Stimulated activated naive B cell treated with anti-CD40 and anti-IgM and Interleukin-4, amounts not matched to agents 10 μg/mL and 1 μg/mL and 100 μg/mL, for 72 hours (primary cell): ENCODE measurements at regions not wholly inside any gene's neighbourhood (a gene's known extent, or its start where the extent isn't known, plus 50 kb on each side); places are given as distances from the start of the nearest gene placed in this dataset.
"Not testable (repeated sequence)": the region's sequence is repeated elsewhere in the genome, so short reads cannot be mapped to it uniquely, and the experiment has no call there.

Experiments used
- ATAC-seq, 2 donors: fragments of 150-1000 bp; cut with Tn5 transposase; replicated peaks; 2 replicates each; pipeline ENCODE4 v1.10.0; 2021; ENCODE audit warnings: moderate library complexity in 1 of 2
- DNase-seq: peaks from one replicate; pipeline ENCODE4 v3.0.0; 2021
- H3K27ac Mint-ChIP-seq: one replicate; pipeline ENCODE4 v1.8.0; 2022; ENCODE audit warnings: mild to moderate bottlenecking, mixed read lengths
- H3K27me3 Mint-ChIP-seq, 2 donors: one replicate each; pipeline ENCODE4 v1.8.0; 2022; ENCODE audit warnings: mixed read lengths in 2 of 2
- H3K36me3 Mint-ChIP-seq, 2 donors: one replicate each; pipeline ENCODE4 v1.8.0; 2022; ENCODE audit warnings: mixed read lengths in 2 of 2, mild to moderate bottlenecking in 1 of 2
- H3K4me1 Mint-ChIP-seq, 2 donors: one replicate each; pipeline ENCODE4 v1.8.0; 2022; ENCODE audit warnings: mixed read lengths in 2 of 2, mild to moderate bottlenecking in 1 of 2
- H3K4me3 Mint-ChIP-seq, 2 donors: one replicate each; pipeline ENCODE4 v1.8.0; 2022; ENCODE audit warnings: mild to moderate bottlenecking in 2 of 2, mixed read lengths in 2 of 2, moderate library complexity in 1 of 2
- H3K9me3 Mint-ChIP-seq, 2 donors: one replicate each; pipeline ENCODE4 v1.8.0; 2022; ENCODE audit warnings: mixed read lengths in 2 of 2, mild to moderate bottlenecking in 1 of 2

DNA sequence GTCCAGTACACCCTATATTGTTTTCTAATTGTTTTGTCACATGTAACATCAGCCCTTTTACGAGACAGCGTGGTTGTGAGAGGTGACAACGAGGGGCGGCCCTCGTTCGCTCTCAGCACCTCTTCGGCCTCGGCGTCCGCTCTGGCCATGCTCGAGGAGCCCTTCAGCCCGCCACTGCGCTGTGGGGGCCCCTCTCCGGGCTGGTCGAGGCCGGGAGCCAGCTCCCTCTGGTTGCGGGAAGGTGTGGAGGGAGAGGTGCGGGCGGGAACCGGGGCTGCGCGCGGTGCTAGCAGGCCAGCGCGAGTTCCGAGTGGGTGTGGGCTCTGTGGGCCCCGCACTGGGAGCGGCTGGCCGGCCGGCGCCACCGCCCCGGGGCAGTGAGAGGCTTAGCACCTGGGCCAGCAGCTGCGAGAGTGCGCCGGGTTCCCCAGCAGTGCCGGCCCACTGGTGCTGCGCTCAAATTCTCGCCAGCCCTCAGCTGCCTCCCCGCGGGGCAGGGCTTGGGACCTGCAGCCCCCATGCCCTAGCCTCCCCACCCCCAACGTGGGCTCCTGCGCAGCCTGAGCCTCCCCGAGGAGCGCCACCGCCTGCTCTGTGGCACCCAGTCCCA, 145.0 kb downstream of the PSAT1 start:
- no peak overlapping the region for H3K4me3 Mint-ChIP-seq
- H3K36me3 Mint-ChIP-seq = no peaks in the 10 kb centered on the region
- no peak overlapping the region for H3K27ac Mint-ChIP-seq
- DNase-seq (no peak), ATAC-seq (no peak)
- H3K27me3 Mint-ChIP-seq = peaks cover 18 to 36% of the 10 kb centered on the region in 2 donors
- H3K4me1 Mint-ChIP-seq = peaks cover 0 to 5% of the 10 kb centered on the region in 2 donors
- H3K9me3 Mint-ChIP-seq = peaks cover under 1 to 2% of the 10 kb centered on the region in 2 donors

DNA sequence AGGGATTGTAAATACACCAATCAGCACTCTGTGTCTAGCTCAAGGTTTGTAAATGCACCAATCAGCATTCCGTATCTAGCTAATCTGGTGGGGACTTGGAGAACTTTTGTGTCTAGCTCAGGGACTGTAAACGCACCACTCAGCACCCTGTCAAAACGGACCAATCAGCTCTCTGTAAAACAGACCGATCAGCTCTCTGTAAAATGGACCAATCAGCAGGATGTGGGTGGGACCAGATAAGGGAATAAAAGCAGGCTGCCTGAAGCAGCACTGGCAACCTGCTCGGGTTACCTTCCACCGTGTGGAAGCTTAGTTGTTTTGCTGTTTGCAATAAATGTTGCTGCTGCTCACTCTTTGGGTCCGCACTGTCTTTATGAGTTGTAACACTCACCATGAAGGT, 145.7 kb downstream of the PSAT1 start:
- peak overlapping the region; percentile 9 for H3K27ac Mint-ChIP-seq
- DNase-seq, H3K9me3 Mint-ChIP-seq, H3K4me1 Mint-ChIP-seq, H3K4me3 Mint-ChIP-seq, ATAC-seq, H3K36me3 Mint-ChIP-seq: not testable (repeated sequence)
- peaks cover 16 to 31% of the 10 kb centered on the region in 2 donors for H3K27me3 Mint-ChIP-seq

DNA sequence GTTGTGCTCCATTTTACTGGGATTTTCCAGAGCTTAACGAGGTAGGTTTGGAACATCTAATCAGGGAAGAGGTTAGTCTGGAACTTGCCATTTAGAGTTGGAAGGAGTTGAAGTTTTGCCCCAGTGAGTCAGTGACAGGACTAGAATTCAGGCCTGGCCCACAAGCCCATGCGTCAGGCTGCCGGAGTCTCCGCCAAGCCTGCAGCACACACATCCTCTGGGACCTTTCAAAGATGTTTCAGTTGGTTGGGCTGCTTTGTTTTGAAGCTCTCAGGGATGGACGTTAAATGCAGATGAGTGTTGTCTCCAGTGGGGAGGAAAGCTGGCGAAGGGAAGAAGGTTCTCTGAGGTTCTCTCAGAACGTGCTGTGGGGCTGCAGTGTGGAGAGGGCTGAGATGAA, 147.0 kb downstream of the PSAT1 start:
- no peak for DNase-seq
- peaks cover 3 to 4% of the 10 kb centered on the region in 2 donors for H3K9me3 Mint-ChIP-seq
- H3K27ac Mint-ChIP-seq = no peak overlapping the region
- peaks cover 0 to 5% of the 10 kb centered on the region in 2 donors for H3K4me1 Mint-ChIP-seq
- no peaks in the 10 kb centered on the region for H3K36me3 Mint-ChIP-seq
- H3K4me3 Mint-ChIP-seq = no peak overlapping the region
- ATAC-seq = no peak
- H3K27me3 Mint-ChIP-seq = peaks cover 5 to 20% of the 10 kb centered on the region in 2 donors

GRCh38 chr9:78448960-78449673, 152.2 kb downstream of the PSAT1 start:
- DNase-seq (no peak), ATAC-seq (no peak)
- no peaks in the 10 kb centered on the region for H3K36me3 Mint-ChIP-seq
- no peaks in the 10 kb centered on the region for H3K4me1 Mint-ChIP-seq
- H3K27me3 Mint-ChIP-seq = peaks cover 6 to 12% of the 10 kb centered on the region in 2 donors
- H3K27ac Mint-ChIP-seq = no peak overlapping the region
- H3K9me3 Mint-ChIP-seq = peaks cover 3 to 4% of the 10 kb centered on the region in 2 donors
- no peak overlapping the region for H3K4me3 Mint-ChIP-seq

GRCh38 chr9:78453450-78453849, 156.5 kb downstream of the PSAT1 start:
- Mint-ChIP-seq H3K9me3 (no peaks in the 10 kb centered on the region), H3K27ac (no peak overlapping the region), H3K36me3 (no peaks in the 10 kb centered on the region), H3K27me3 (peaks cover 8 to 12% of the 10 kb centered on the region in 2 donors), H3K4me1 (no peaks in the 10 kb centered on the region), H3K4me3 (no peak overlapping the region)
- ATAC-seq (no peak), DNase-seq (no peak)

GRCh38 chr9:78462611-78463010, 165.7 kb downstream of the PSAT1 start:
- peaks cover 10 to 11% of the 10 kb centered on the region in 2 donors for H3K9me3 Mint-ChIP-seq
- no peak overlapping the region for H3K4me3 Mint-ChIP-seq
- H3K4me1 Mint-ChIP-seq = no peaks in the 10 kb centered on the region
- DNase-seq (no peak), ATAC-seq (no peak)
- no peaks in the 10 kb centered on the region for H3K27me3 Mint-ChIP-seq
- H3K36me3 Mint-ChIP-seq = no peaks in the 10 kb centered on the region
- H3K27ac Mint-ChIP-seq = no peak overlapping the region

DNA sequence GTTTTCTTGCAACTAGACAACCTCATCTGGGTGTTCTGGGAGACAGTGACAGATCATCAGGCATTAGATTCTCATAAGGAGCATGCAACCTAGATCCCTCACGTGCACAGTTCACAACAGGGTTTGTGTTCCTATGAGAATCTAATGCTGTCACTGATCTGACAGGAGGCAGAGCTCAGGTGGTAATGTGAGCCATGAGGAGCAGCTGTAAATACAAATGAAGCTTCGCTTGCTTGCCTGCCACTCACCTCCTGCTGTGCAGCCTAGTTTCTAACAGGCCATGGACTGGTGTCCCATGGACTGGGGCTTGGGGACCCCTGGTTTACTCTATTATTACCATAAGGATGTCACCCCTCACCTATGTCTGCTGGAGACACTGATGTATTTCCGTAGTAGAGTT, 166.8 kb downstream of the PSAT1 start:
- H3K27me3 Mint-ChIP-seq = no peaks in the 10 kb centered on the region
- no peaks in the 10 kb centered on the region for H3K4me1 Mint-ChIP-seq
- no peak overlapping the region for H3K27ac Mint-ChIP-seq

GRCh38 chr9:78468231-78468630, 171.3 kb downstream of the PSAT1 start:
- H3K4me3 Mint-ChIP-seq = no peak overlapping the region
- peaks cover 0 to 3% of the 10 kb centered on the region in 2 donors for H3K9me3 Mint-ChIP-seq
- H3K36me3 Mint-ChIP-seq = no peaks in the 10 kb centered on the region
- ATAC-seq (no peak), DNase-seq (no peak)
- no peaks in the 10 kb centered on the region for H3K27me3 Mint-ChIP-seq
- H3K27ac Mint-ChIP-seq = no peak overlapping the region
- peaks cover 0 to 3% of the 10 kb centered on the region in 2 donors for H3K4me1 Mint-ChIP-seq

More for the DNA sequence above, 166.8 kb downstream of the PSAT1 start:
- Mint-ChIP-seq H3K9me3 (peaks cover 10 to 11% of the 10 kb centered on the region in 2 donors), H3K36me3 (no peaks in the 10 kb centered on the region), H3K4me3 (no peak overlapping the region)
- ATAC-seq (no peak), DNase-seq (no peak)

DNA sequence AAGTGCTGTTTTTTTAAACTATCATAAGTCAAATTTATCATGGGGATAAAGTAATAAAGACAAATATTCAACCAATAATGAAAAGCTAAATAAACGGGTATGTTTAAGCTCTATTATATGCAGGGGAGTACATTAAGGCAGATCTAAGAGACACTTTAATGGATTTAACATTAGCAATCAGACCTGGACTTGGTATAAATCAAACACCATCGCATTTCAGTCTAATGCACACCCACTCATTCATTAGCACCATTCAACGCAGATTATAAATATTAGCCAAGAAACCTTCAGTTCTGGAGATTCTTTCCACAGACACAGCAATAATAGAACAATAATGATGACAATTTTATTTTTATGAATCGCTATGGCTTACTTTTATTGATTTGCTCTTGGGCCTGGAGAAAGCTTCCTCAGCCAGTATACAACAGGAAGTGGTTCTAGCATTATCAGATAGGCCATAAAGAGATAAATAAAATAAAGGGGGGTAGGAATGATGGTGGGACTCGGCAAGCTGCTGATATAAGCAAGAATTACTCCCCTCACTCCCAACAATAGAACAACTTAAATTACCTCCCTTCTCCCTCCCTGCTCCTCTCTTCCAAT, 172.2 kb downstream of the PSAT1 start:
- Mint-ChIP-seq H3K27ac (no peak overlapping the region), H3K9me3 (peaks cover 0 to 3% of the 10 kb centered on the region in 2 donors), H3K36me3 (no peaks in the 10 kb centered on the region), H3K4me1 (peaks cover 3 to 4% of the 10 kb centered on the region in 2 donors), H3K4me3 (no peak overlapping the region), H3K27me3 (no peaks in the 10 kb centered on the region)
- ATAC-seq (no peak), DNase-seq (no peak)

DNA sequence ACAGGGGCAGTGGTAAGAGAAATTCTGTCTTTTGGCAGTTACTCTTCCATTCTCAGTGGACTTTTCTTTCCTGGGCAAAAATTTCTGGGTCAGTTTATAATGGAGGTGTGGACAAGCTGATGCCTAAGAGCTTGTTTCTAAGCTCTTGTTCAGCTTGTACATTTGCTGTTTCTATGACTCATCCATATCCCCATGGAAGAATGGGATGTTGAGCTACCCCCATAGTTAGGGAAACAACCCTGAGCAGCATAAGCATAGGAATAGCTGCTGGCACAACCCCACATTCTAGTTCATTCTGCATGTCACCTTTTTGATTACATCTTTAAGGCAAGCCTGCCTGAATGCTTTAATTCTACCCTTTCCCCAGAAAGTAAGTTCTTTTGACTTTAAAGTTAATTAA, 173.3 kb downstream of the PSAT1 start:
- Mint-ChIP-seq H3K4me3 (no peak overlapping the region), H3K36me3 (no peaks in the 10 kb centered on the region), H3K4me1 (peaks cover 3 to 4% of the 10 kb centered on the region in 2 donors), H3K27me3 (no peaks in the 10 kb centered on the region), H3K9me3 (peaks cover 0 to 3% of the 10 kb centered on the region in 2 donors), H3K27ac (no peak overlapping the region)
- ATAC-seq (no peak), DNase-seq (no peak)

GRCh38 chr9:78470741-78471140, 173.8 kb downstream of the PSAT1 start:
- Mint-ChIP-seq H3K36me3 (no peaks in the 10 kb centered on the region), H3K4me3 (no peak overlapping the region), H3K4me1 (peaks cover 3 to 4% of the 10 kb centered on the region in 2 donors), H3K27ac (no peak overlapping the region), H3K27me3 (no peaks in the 10 kb centered on the region), H3K9me3 (peaks cover 0 to 3% of the 10 kb centered on the region in 2 donors)
- DNase-seq (no peak), ATAC-seq (no peak)

DNA sequence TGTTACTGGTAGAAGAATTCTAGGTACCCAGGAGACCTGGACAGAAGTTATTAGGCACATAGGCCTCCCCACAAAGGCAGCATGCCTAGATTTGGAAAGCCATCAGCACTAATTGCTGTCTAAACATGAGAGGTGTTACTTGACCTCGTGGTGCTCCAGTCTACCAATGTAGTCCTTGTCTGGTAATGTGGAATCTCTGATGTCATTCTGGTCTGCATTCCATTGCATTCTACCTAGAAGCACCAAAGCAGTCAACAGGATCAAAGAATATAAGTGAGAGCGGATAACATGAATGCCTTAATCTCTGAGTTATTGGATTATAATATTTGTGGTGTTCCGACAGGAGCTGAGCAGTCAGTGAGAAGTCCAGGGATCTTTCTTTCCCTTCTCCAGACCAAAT, 175.2 kb downstream of the PSAT1 start:
- H3K36me3 Mint-ChIP-seq = no peaks in the 10 kb centered on the region
- peaks cover 0 to 3% of the 10 kb centered on the region in 2 donors for H3K9me3 Mint-ChIP-seq
- H3K4me1 Mint-ChIP-seq = peaks cover 3 to 4% of the 10 kb centered on the region in 2 donors
- DNase-seq = no peak
- no peak for ATAC-seq
- no peak overlapping the region for H3K4me3 Mint-ChIP-seq
- H3K27me3 Mint-ChIP-seq = no peaks in the 10 kb centered on the region
- H3K27ac Mint-ChIP-seq = no peak overlapping the region

DNA sequence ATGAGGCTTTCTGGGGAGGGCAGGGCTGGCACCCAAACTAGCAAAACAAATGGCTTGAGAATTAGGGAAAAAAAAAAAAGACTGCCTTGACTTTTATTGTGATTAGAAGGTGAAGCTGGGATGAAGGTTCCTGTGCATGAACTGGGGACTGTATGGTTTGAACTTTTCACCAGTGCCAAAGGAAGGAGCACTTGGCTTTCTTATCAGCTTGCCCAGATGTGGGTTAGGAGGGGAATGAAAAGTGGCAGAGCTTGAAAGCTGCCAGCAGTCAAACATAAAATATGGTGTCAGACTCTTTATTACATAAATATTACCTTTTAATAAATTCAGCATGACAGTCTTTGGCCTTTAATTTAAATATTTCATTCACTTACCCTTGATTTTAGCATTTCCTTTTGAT, 182.5 kb downstream of the PSAT1 start:
- Mint-ChIP-seq H3K9me3 (peaks cover 13 to 15% of the 10 kb centered on the region in 2 donors), H3K27ac (no peak overlapping the region), H3K4me3 (no peak overlapping the region), H3K36me3 (peaks cover 0 to 5% of the 10 kb centered on the region in 2 donors), H3K27me3 (peaks cover 0 to 4% of the 10 kb centered on the region in 2 donors), H3K4me1 (no peaks in the 10 kb centered on the region)
- DNase-seq = no peak
- no peak for ATAC-seq

- Mint-ChIP-seq H3K9me3 (peaks cover 9 to 10% of the 10 kb centered on the region in 2 donors), H3K4me1 (no peaks in the 10 kb centered on the region), H3K36me3 (no peaks in the 10 kb centered on the region), H3K4me3 (no peak overlapping the region), H3K27me3 (peaks cover 0 to under 1% of the 10 kb centered on the region in 2 donors), H3K27ac (no peak overlapping the region)
- ATAC-seq = no peak
- DNase-seq = no peak
Observed at GRCh38 chr9:78486661-78487060, 189.7 kb downstream of the PSAT1 start.

DNA sequence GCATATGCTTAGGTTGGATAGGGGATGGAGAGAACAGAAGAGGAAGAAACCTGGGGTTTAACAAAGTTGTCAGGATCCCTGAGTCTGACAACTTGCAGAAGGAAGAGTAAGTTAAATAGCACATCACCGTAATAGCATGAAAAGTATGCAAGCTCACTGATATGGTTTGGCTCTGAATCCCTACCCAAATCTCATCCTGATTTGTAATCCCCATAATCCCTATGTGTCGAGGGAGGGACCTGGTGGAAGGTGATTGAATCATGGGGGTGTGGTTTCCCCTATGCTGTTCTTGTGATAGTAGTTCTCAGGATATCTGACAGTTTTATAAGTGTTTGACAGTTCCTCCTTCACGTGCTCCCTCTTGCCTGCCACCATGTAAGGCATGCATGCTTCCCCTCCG, 193.3 kb downstream of the PSAT1 start:
- Mint-ChIP-seq H3K4me3 (no peak overlapping the region), H3K9me3 (peaks cover 0 to 1% of the 10 kb centered on the region in 2 donors), H3K27me3 (peaks cover 5 to 6% of the 10 kb centered on the region in 2 donors), H3K36me3 (no peaks in the 10 kb centered on the region), H3K4me1 (no peaks in the 10 kb centered on the region), H3K27ac (no peak overlapping the region)
- DNase-seq = no peak
- no peak for ATAC-seq
